A549 (cell line): ENCODE measurements at regions not wholly inside any gene's neighbourhood (a gene's known extent, or its start where the extent isn't known, plus 50 kb on each side); places are given as distances from the start of the nearest gene placed in this dataset.

Source experiments
- BHLHE40 ChIP-seq: IDR thresholded peaks from 2 replicates; pipeline ENCODE4 v1.6.1; 2012; ENCODE audit warnings: low read depth, low read length, inconsistent platforms
- CTCF ChIP-seq: fragments of >200 bp; sonication (Bioruptor Twin); formaldehyde crosslinking; IDR thresholded peaks from 3 replicates; pipeline ENCODE4 v1.5.1; 2016
- ELK1 ChIP-seq: fragments of 150-350 bp; IDR thresholded peaks from 2 replicates; pipeline ENCODE4 v1.6.1; 2014; ENCODE audit warnings: low read depth, mild to moderate bottlenecking, low read length
- KDM1A ChIP-seq: fragments of 200-600 bp; sonication (generic); IDR thresholded peaks from 2 replicates; pipeline ENCODE4 v1.6.1; 2016; ENCODE audit warnings: low read depth, mild to moderate bottlenecking
- MAFK ChIP-seq: fragments of 450-650 bp; IDR thresholded peaks from 2 replicates; pipeline ENCODE4 v1.6.1; 2014; ENCODE audit not compliant: partially characterized antibody
- RAD21 ChIP-seq, 2 experiments: fragments of >200 bp in 1 of 2; sonication (Bioruptor Twin) in 1 of 2; formaldehyde crosslinking in 1 of 2; IDR thresholded peaks in 1 of 2; conservative IDR thresholded peaks in 1 of 2; 2 replicates in 1 of 2; 3 replicates in 1 of 2; pipeline ENCODE4 v1.6.1; 2012 to 2018; ENCODE audit warnings: inconsistent platforms in 1 of 2
- ZFP36 ChIP-seq: fragments of 450-650 bp; IDR thresholded peaks from 2 replicates; pipeline ENCODE4 v1.6.1; 2014; ENCODE audit warnings: borderline replicate concordance; ENCODE audit not compliant: partially characterized antibody
- TF ChIP-seq, protein P1 (sequence below): IDR thresholded peaks from 2 replicates; pipeline ENCODE4 v1.6.1; 2012

DNA sequence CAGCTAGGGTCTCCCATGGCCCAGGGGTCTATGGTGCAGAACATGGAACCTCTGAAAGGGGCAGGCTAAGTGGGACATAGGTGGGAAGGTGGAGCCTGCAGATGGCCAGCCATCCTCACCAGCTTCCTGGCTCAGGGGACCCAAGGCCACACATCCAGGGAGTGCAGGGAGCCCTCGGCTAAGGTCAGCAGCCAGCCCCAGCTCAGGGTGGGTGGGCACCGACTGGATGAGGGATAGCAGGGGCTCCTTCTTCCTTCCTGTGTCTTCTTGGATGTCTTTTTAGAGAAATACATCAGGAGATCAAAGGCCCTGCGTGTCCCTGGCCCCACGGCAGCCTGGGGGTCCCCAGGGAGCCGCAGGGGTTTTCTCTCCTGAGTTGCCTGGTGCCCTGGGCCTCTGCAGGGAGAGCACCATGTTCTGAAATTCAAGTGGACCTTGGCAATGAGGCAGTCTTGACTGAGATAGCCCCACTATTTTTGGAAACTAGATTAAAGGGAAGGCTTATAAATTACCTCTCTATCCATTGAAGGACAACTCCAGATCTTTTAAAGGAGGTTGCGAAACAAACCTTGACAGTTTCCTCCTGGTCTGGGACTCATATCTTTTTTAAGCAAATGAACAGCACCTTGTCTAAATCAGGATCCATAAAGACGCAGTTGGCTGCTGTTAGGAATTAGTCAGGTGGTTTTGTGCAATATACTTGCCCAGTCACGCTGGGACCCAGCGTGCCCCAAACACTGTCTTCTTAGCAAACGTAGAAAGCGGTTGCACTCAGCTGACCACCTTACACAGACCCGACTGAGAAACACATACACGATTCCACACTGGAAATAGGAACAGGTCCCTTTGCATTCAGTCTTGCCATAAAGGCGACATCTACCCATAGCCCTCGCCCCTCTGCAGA is 242.3 kb downstream of the TOMM20 start:
- TF ChIP-seq RAD21 (conservative IDR thresholded peaks at IDR 0.05 in 1 of 2, IDR thresholded peaks at IDR 0.05 in 1 of 2) (no peak), MAFK (no peak), BHLHE40 (no peak), KDM1A (no peak), CTCF (no peak), ELK1 (no peak), ZFP36 (no peak)
- TF ChIP-seq, protein P1, sequence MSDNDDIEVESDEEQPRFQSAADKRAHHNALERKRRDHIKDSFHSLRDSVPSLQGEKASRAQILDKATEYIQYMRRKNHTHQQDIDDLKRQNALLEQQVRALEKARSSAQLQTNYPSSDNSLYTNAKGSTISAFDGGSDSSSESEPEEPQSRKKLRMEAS = no peak
